Keratinocyte (primary cell): ENCODE measurements at regions not wholly inside any gene's neighbourhood (a gene's known extent, or its start where the extent isn't known, plus 50 kb on each side); places are given as distances from the start of the nearest gene placed in this dataset.

Source experiments
- EZH2 ChIP-seq: IDR thresholded peaks from one replicate; pipeline ENCODE4 v1.6.1; 2012; ENCODE audit warnings: inconsistent platforms, mild to moderate bottlenecking, low read length, moderate library complexity
- TF ChIP-seq, protein P1 (sequence below), 3 experiments: IDR thresholded peaks in 1 of 3; conservative IDR thresholded peaks in 1 of 3; optimal IDR thresholded peaks in 1 of 3; 2 replicates in 2 of 3; 3 replicates in 1 of 3; pipeline versions ENCODE3 to v1.5.1; 2011; ENCODE audit warnings: low read length in 3 of 3, mild to moderate bottlenecking in 3 of 3, moderate library complexity in 2 of 3, control low read depth in 1 of 3, inconsistent platforms in 1 of 3; ENCODE audit not compliant: insufficient read depth in 2 of 3; ENCODE audit errors: extremely low read depth in 1 of 3

DNA sequence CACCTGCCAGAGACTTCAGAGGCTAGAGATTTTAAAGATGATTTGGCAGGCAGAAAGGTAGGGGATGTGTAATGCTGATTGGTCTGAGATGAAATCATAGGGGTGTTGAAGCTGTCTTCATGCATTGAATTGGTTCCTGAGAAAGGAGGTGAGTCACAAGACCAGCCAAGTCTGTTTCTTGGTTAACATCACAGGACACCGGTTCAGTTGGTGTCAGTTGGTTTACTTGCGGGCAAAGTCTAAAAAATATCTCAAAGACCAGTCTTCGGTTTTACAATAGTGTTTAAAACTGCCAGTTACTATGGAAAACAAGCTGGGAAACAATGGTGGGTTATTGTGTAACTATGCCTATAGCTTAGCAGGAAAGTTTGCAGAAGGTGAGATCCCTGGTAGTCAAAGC is 305.9 kb downstream of the BARHL2 start:
- TF ChIP-seq, protein P1, sequence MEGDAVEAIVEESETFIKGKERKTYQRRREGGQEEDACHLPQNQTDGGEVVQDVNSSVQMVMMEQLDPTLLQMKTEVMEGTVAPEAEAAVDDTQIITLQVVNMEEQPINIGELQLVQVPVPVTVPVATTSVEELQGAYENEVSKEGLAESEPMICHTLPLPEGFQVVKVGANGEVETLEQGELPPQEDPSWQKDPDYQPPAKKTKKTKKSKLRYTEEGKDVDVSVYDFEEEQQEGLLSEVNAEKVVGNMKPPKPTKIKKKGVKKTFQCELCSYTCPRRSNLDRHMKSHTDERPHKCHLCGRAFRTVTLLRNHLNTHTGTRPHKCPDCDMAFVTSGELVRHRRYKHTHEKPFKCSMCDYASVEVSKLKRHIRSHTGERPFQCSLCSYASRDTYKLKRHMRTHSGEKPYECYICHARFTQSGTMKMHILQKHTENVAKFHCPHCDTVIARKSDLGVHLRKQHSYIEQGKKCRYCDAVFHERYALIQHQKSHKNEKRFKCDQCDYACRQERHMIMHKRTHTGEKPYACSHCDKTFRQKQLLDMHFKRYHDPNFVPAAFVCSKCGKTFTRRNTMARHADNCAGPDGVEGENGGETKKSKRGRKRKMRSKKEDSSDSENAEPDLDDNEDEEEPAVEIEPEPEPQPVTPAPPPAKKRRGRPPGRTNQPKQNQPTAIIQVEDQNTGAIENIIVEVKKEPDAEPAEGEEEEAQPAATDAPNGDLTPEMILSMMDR (optimal IDR thresholded peaks at IDR 0.05 in 1 of 3, IDR thresholded peaks at IDR 0.05 in 1 of 3, conservative IDR thresholded peaks at IDR 0.05 in 1 of 3; ENCODE audit: extremely low read depth in 1 of 3, insufficient read depth in 2 of 3, low read length in 3 of 3) = no peak
- no peak for TF ChIP-seq EZH2
